ENCODE measurements at regions not wholly inside any gene's neighbourhood (a gene's known extent, or its start where the extent isn't known, plus 50 kb on each side); places are given as distances from the start of the nearest gene placed in this dataset.
"Not testable (repeated sequence)": the region's sequence is repeated elsewhere in the genome, so short reads cannot be mapped to it uniquely, and the experiment has no call there.

DNA sequence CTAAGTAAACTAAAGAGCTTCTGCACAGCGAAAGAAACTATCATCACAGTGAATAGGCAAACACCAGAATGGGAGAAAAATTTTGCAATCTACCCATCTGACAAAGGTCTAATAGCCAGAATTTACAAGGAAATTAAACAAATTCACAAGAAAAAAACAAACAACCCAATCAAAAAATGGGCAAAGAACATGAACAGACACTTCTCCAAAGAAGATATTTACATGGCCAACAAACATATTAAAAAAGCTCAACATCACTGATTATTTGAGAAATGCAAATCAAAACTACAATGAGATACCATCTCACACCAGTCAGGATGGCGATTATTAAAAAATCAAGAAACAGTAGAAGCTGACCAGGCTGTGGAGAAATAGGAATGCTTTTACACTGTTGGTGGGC is 121.9 kb upstream of the KCNJ18 start:
- TF ChIP-seq, protein P1, sequence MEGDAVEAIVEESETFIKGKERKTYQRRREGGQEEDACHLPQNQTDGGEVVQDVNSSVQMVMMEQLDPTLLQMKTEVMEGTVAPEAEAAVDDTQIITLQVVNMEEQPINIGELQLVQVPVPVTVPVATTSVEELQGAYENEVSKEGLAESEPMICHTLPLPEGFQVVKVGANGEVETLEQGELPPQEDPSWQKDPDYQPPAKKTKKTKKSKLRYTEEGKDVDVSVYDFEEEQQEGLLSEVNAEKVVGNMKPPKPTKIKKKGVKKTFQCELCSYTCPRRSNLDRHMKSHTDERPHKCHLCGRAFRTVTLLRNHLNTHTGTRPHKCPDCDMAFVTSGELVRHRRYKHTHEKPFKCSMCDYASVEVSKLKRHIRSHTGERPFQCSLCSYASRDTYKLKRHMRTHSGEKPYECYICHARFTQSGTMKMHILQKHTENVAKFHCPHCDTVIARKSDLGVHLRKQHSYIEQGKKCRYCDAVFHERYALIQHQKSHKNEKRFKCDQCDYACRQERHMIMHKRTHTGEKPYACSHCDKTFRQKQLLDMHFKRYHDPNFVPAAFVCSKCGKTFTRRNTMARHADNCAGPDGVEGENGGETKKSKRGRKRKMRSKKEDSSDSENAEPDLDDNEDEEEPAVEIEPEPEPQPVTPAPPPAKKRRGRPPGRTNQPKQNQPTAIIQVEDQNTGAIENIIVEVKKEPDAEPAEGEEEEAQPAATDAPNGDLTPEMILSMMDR (IDR thresholded peaks at IDR 0.05) = not testable (repeated sequence)
- not testable (repeated sequence) for TF ChIP-seq POLR2A (IDR thresholded peaks at IDR 0.05)

All from esophagus squamous epithelium (tissue), 4 donors.